Liver (tissue), 8 donors: ENCODE measurements at regions not wholly inside any gene's neighbourhood (a gene's known extent, or its start where the extent isn't known, plus 50 kb on each side); places are given as distances from the start of the nearest gene placed in this dataset.

Source experiments
- DNase-seq: peaks from one replicate; pipeline ENCODE4 v3.0.0-alpha.2; 2017; ENCODE audit warnings: low spot score
- H3K27ac ChIP-seq, 2 donors: one replicate each; pipeline ENCODE4 v1.7.0; 2013; ENCODE audit warnings: inconsistent platforms in 2 of 2, low read length in 2 of 2, control low read depth in 1 of 2, low read depth in 1 of 2, mild to moderate bottlenecking in 1 of 2
- H3K27me3 ChIP-seq, 4 donors: one replicate each; pipeline versions ENCODE4 v1.6.1 to v1.7.0; 2013; ENCODE audit warnings: low read length in 3 of 4, inconsistent platforms in 1 of 4, mild to moderate bottlenecking in 1 of 4, moderate library complexity in 1 of 4; ENCODE audit not compliant: control insufficient read depth in 4 of 4, insufficient read depth in 4 of 4
- H3K36me3 ChIP-seq, 4 donors: one replicate each; pipeline versions ENCODE4 v1.6.1 to v1.7.0; 2013; ENCODE audit warnings: low read length in 3 of 4, mild to moderate bottlenecking in 3 of 4, low read depth in 1 of 4, moderate library complexity in 1 of 4; ENCODE audit not compliant: control insufficient read depth in 4 of 4, insufficient read depth in 3 of 4
- H3K4me1 ChIP-seq, 4 donors: one replicate each; pipeline versions ENCODE4 v1.6.1 to v1.7.0; 2013; ENCODE audit warnings: low read length in 3 of 4, mild to moderate bottlenecking in 3 of 4, moderate library complexity in 1 of 4; ENCODE audit not compliant: control insufficient read depth in 4 of 4, insufficient read depth in 4 of 4
- H3K4me3 ChIP-seq, 3 donors: one replicate each; pipeline versions ENCODE4 v1.6.1 to v1.7.0; 2013; ENCODE audit warnings: low read length in 3 of 3, control low read depth in 1 of 3, low read depth in 1 of 3, mild to moderate bottlenecking in 1 of 3
- H3K9ac ChIP-seq, 2 donors: one replicate each; pipeline ENCODE4 v1.7.0; 2013; ENCODE audit warnings: low read length in 2 of 2, mild to moderate bottlenecking in 2 of 2, moderate library complexity in 2 of 2, control low read depth in 1 of 2, low read depth in 1 of 2
- H3K9me3 ChIP-seq, 4 donors: one replicate each; pipeline versions ENCODE4 v1.6.1 to v1.7.0; 2013; ENCODE audit warnings: low read length in 3 of 4; ENCODE audit not compliant: control insufficient read depth in 4 of 4
- ATF3 ChIP-seq: IDR thresholded peaks from 2 replicates; pipeline ENCODE4 v1.6.1; 2016; ENCODE audit warnings: antibody characterized with exemption
- CTCF ChIP-seq: fragments of 150-350 bp; IDR thresholded peaks from 2 replicates; pipeline ENCODE4 v1.5.1; 2017; ENCODE audit warnings: improper control_type of control experiment, low read depth, low read length; ENCODE audit not compliant: missing input control
- FOXA1 ChIP-seq: IDR thresholded peaks from 2 replicates; pipeline ENCODE4 v1.6.1; 2016; ENCODE audit warnings: antibody characterized with exemption
- FOXA2 ChIP-seq: IDR thresholded peaks from 2 replicates; pipeline ENCODE4 v1.6.1; 2016; ENCODE audit warnings: antibody characterized with exemption
- GABPA ChIP-seq, 2 donors: IDR thresholded peaks in 1 of 2; conservative IDR thresholded peaks in 1 of 2; 2 replicates each; pipeline ENCODE4 v1.6.1; 2016; ENCODE audit warnings: antibody characterized with exemption in 2 of 2, mild to moderate bottlenecking in 1 of 2, moderate library complexity in 1 of 2
- HNF4A ChIP-seq, 2 donors: conservative IDR thresholded peaks; 2 replicates each; pipeline ENCODE4 v1.6.1; 2016; ENCODE audit warnings: antibody characterized with exemption in 2 of 2, mild to moderate bottlenecking in 2 of 2
- HNF4G ChIP-seq: IDR thresholded peaks from 2 replicates; pipeline ENCODE4 v1.6.1; 2016; ENCODE audit warnings: antibody characterized with exemption
- JUND ChIP-seq, 2 donors: IDR thresholded peaks; 2 replicates each; pipeline ENCODE4 v1.6.1; 2016; ENCODE audit warnings: antibody characterized with exemption in 2 of 2
- MAX ChIP-seq: IDR thresholded peaks from 2 replicates; pipeline ENCODE4 v1.6.1; 2016; ENCODE audit warnings: antibody characterized with exemption
- NR2F2 ChIP-seq: IDR thresholded peaks from 2 replicates; pipeline ENCODE4 v1.6.1; 2016; ENCODE audit warnings: antibody characterized with exemption
- RAD21 ChIP-seq, 2 donors: IDR thresholded peaks; 2 replicates each; pipeline ENCODE4 v1.6.1; 2016; ENCODE audit warnings: antibody characterized with exemption in 2 of 2, mild to moderate bottlenecking in 2 of 2
- REST ChIP-seq: IDR thresholded peaks from 2 replicates; pipeline ENCODE4 v1.6.1; 2016; ENCODE audit warnings: antibody characterized with exemption, mild to moderate bottlenecking
- RXRA ChIP-seq, 2 donors: IDR thresholded peaks; 2 replicates each; pipeline ENCODE4 v1.6.1; 2017 to 2018; ENCODE audit warnings: antibody characterized with exemption in 2 of 2, mild to moderate bottlenecking in 1 of 2
- SP1 ChIP-seq: IDR thresholded peaks from 2 replicates; pipeline ENCODE4 v1.6.1; 2018; ENCODE audit warnings: antibody characterized with exemption, mild to moderate bottlenecking
- YY1 ChIP-seq: IDR thresholded peaks from 2 replicates; pipeline ENCODE4 v1.6.1; 2016; ENCODE audit warnings: antibody characterized with exemption, mild to moderate bottlenecking
- ZBTB33 ChIP-seq: IDR thresholded peaks from 2 replicates; pipeline ENCODE4 v1.6.1; 2016; ENCODE audit warnings: antibody characterized with exemption
- WGBS: extraction: QIAGEN DNeasy Blood & Tissue Kit; methylation state at CpG from one replicate; pipeline ENCODE4 v1.1.7; 2013; 5-methylcytosine and 5-hydroxymethylcytosine counted together
- donor health status: healthy.
- donor health status: healthy.
- donor health status: healthy.
- donor health status: healthy.
- donor health status: healthy.

- no peak overlapping the region for H3K27ac ChIP-seq
- H3K4me1 ChIP-seq = peaks cover 0 to 6% (median under 1%) of the 10 kb centered on the region in 4 donors
- TF ChIP-seq MAX = no peak
- TF ChIP-seq GABPA (IDR thresholded peaks at IDR 0.05 in 1 of 2, conservative IDR thresholded peaks at IDR 0.05 in 1 of 2) = no peak
- no peak for TF ChIP-seq RAD21 (IDR thresholded peaks at IDR 0.05)
- no peak for TF ChIP-seq JUND (IDR thresholded peaks at IDR 0.05)
- no peak for TF ChIP-seq CTCF
- no peak for TF ChIP-seq YY1
- no peak for TF ChIP-seq NR2F2
- TF ChIP-seq HNF4G = no peak
- no peak for TF ChIP-seq ZBTB33
- TF ChIP-seq SP1 = no peak
- TF ChIP-seq ATF3 = no peak
- TF ChIP-seq FOXA2 = no peak
- no peak for TF ChIP-seq REST
- no peak for TF ChIP-seq HNF4A (conservative IDR thresholded peaks at IDR 0.05)
- TF ChIP-seq FOXA1 = no peak
- no peak for TF ChIP-seq RXRA (IDR thresholded peaks at IDR 0.05)
- no peak overlapping the region for H3K9ac ChIP-seq
- no peaks in the 10 kb centered on the region for H3K27me3 ChIP-seq
- no peaks in the 10 kb centered on the region for H3K36me3 ChIP-seq
- no peak for DNase-seq
- no peak overlapping the region for H3K4me3 ChIP-seq
- no peaks in the 10 kb centered on the region for H3K9me3 ChIP-seq
- WGBS = 82% methylated on average over 4 of the region's 4 CpGs
These were observed 81.0 kb upstream of the CDIN1 start for GRCh38 chr15:36498401-36498800.

GRCh38 chr15:36498916-36499315, 80.5 kb upstream of the CDIN1 start:
- no peaks in the 10 kb centered on the region for H3K9me3 ChIP-seq
- H3K9ac ChIP-seq = no peak overlapping the region
- H3K27me3 ChIP-seq = no peaks in the 10 kb centered on the region
- no peak overlapping the region for H3K4me3 ChIP-seq
- H3K36me3 ChIP-seq = no peaks in the 10 kb centered on the region
- H3K4me1 ChIP-seq = peaks cover 0 to 6% (median under 1%) of the 10 kb centered on the region in 4 donors
- no peak for DNase-seq
- WGBS = 74% methylated on average over 2 of the region's 2 CpGs
- no peak overlapping the region for H3K27ac ChIP-seq
- TF ChIP-seq RAD21 (IDR thresholded peaks at IDR 0.05) (no peak), ZBTB33 (no peak), RXRA (IDR thresholded peaks at IDR 0.05) (no peak), FOXA2 (no peak), REST (no peak), FOXA1 (no peak), JUND (IDR thresholded peaks at IDR 0.05) (no peak), YY1 (no peak), SP1 (no peak)
